Left colon (tissue), 2 donors: ENCODE measurements at regions not wholly inside any gene's neighbourhood (a gene's known extent, or its start where the extent isn't known, plus 50 kb on each side); places are given as distances from the start of the nearest gene placed in this dataset.
"Not testable (repeated sequence)": the region's sequence is repeated elsewhere in the genome, so short reads cannot be mapped to it uniquely, and the experiment has no call there.

Experiments
- ATAC-seq: fragments of 200-7000 bp; cut with Tn5 transposase; one replicate; pipeline ENCODE4 v1.9.1; 2020; ENCODE audit warnings: mild to moderate bottlenecking, moderate library complexity
- DNase-seq, 2 donors: peaks; one replicate each; pipeline ENCODE4 v3.0.0-alpha.2; 2020
- intact Hi-C, 2 donors: fragments of 100-400 bp; cut with DNase I in 1 of 2; cut with micrococcal nuclease in 1 of 2; formaldehyde crosslinking; loops; one replicate each; pipeline versions ENCODE4 v1.11.2 to v1.14.0; 2022; cut with DNase I, micrococcal nuclease
- donor health status: DM: no; HTN: no; CAD: no.
- donor health status: DM: yes; HTN: yes; CAD: no.

GRCh38 chr5:115751176-115751575 lies 65.3 kb downstream of the CDO1 start:
- intact Hi-C loops = no loop called here
- DNase-seq = no peak

GRCh38 chr5:115749016-115749415 lies 67.4 kb downstream of the CDO1 start:
- ATAC-seq = no peak
- DNase-seq = no peak
- intact Hi-C loops = no loop called here

More at GRCh38 chr5:115751176-115751575, 65.3 kb downstream of the CDO1 start:
- ATAC-seq = no peak

- intact Hi-C loops, ATAC-seq, DNase-seq: not testable (repeated sequence)
These were observed 77.2 kb downstream of the CDO1 start for GRCh38 chr5:115739245-115739644.

- DNase-seq = no peak
- no peak for ATAC-seq
- intact Hi-C loops = no loop called here
These were observed 77.6 kb downstream of the CDO1 start for GRCh38 chr5:115738830-115739229.

- no peak for DNase-seq
- intact Hi-C loops = no loop called here
- ATAC-seq = no peak
These were observed 79.0 kb downstream of the CDO1 start for GRCh38 chr5:115737452-115737851.

- DNase-seq (no peak), ATAC-seq (no peak)
- intact Hi-C loops = no loop called here
These were observed 79.8 kb downstream of the CDO1 start for GRCh38 chr5:115736690-115737005.

GRCh38 chr5:115736004-115736689 lies 80.3 kb downstream of the CDO1 start:
- intact Hi-C loops = no loop called here
- DNase-seq = no peak
- no peak for ATAC-seq

- ATAC-seq (no peak), DNase-seq (no peak)
- intact Hi-C loops = no loop called here
These were observed 81.1 kb downstream of the CDO1 start for GRCh38 chr5:115735108-115735998.

- intact Hi-C loops = no loop called here
- ATAC-seq (no peak), DNase-seq (no peak)
These were observed 82.9 kb downstream of the CDO1 start for GRCh38 chr5:115733607-115734006.

GRCh38 chr5:115732026-115732425 lies 84.4 kb downstream of the CDO1 start:
- DNase-seq (no peak), ATAC-seq (no peak)
- intact Hi-C loops = no loop called here

GRCh38 chr5:115725522-115725921 lies 90.9 kb downstream of the CDO1 start:
- ATAC-seq = no peak
- intact Hi-C loops = no loop called here
- DNase-seq = no peak

GRCh38 chr5:115723220-115723619 lies 93.2 kb downstream of the CDO1 start:
- ATAC-seq (no peak), DNase-seq (no peak)
- intact Hi-C loops = no loop called here

- intact Hi-C loops = no loop called here
- ATAC-seq = no peak
- DNase-seq = no peak
These were observed 95.1 kb upstream of the TMED7 start for GRCh38 chr5:115720888-115721287.

- no peak for DNase-seq
- intact Hi-C loops = no loop called here
- no peak for ATAC-seq
These were observed 93.1 kb upstream of the TMED7 start for GRCh38 chr5:115718927-115719326.

GRCh38 chr5:115713408-115713807 lies 87.6 kb upstream of the TMED7 start:
- no peak for DNase-seq
- intact Hi-C loops = no loop called here
- no peak for ATAC-seq

- ATAC-seq = no peak
- no peak for DNase-seq
- intact Hi-C loops = no loop called here
These were observed 83.7 kb upstream of the TMED7 start for GRCh38 chr5:115709585-115709984.

- ATAC-seq (no peak), DNase-seq (no peak)
- intact Hi-C loops = no loop called here
These were observed 83.1 kb upstream of the TMED7 start for GRCh38 chr5:115708819-115709477.

- ATAC-seq (no peak), DNase-seq (no peak)
- intact Hi-C loops = no loop called here
These were observed 77.7 kb upstream of the TMED7 start for GRCh38 chr5:115703514-115703913.

- intact Hi-C loops = no loop called here
- ATAC-seq = no peak
- DNase-seq = no peak
These were observed 76.2 kb upstream of the TMED7 start for GRCh38 chr5:115702025-115702424.

- no peak for ATAC-seq
- intact Hi-C loops = no loop called here
These were observed 74.1 kb upstream of the TMED7 start for GRCh38 chr5:115699967-115700366.

More at GRCh38 chr5:115699967-115700366, 74.1 kb upstream of the TMED7 start:
- DNase-seq = no peak
